Ovary (tissue), 7 donors: ENCODE measurements at regions not wholly inside any gene's neighbourhood (a gene's known extent, or its start where the extent isn't known, plus 50 kb on each side); places are given as distances from the start of the nearest gene placed in this dataset.

ENCODE experiments used
- DNase-seq, 5 donors: peaks; one replicate each; pipeline ENCODE4 v3.0.0-alpha.2; 2019 to 2020
- H3K27ac ChIP-seq, 2 donors: fragments of 200-600 bp; one replicate each; pipeline versions ENCODE4 v1.5.1 to v1.8.0; 2019 to 2022
- H3K27me3 ChIP-seq: fragments of 200-600 bp; one replicate; pipeline ENCODE4 v1.8.0; 2022
- H3K36me3 ChIP-seq: fragments of 200-600 bp; sonication (generic); one replicate; pipeline ENCODE4 v1.5.1; 2019
- H3K4me1 ChIP-seq: one replicate; pipeline ENCODE4 v1.8.1; 2013; ENCODE audit warnings: mild to moderate bottlenecking, moderate library complexity; ENCODE audit not compliant: insufficient read depth
- H3K4me3 ChIP-seq: fragments of 200-600 bp; sonication (generic); one replicate; pipeline ENCODE4 v1.5.1; 2017
- H3K9me3 ChIP-seq, 2 donors: fragments of 200-600 bp in 1 of 2; sonication (generic) in 1 of 2; one replicate each; pipeline versions ENCODE4 v1.5.1 to v1.8.1; 2013 to 2019; ENCODE audit warnings: mild to moderate bottlenecking in 1 of 2, moderate library complexity in 1 of 2
- CTCF ChIP-seq, 3 donors: fragments of 450-650 bp in 2 of 3; fragments of 200-600 bp in 1 of 3; IDR thresholded peaks; one replicate each; pipeline versions ENCODE4 v1.5.1 to v1.8.0; 2016 to 2022; ENCODE audit warnings: antibody characterized with exemption in 3 of 3, mild to moderate bottlenecking in 1 of 3
- EP300 ChIP-seq: sonication (generic); formaldehyde crosslinking; IDR thresholded peaks from one replicate; pipeline ENCODE4 v1.6.1; 2017; ENCODE audit warnings: antibody characterized with exemption
- POLR2A ChIP-seq: fragments of 450-650 bp; IDR thresholded peaks from one replicate; pipeline ENCODE4 v1.6.1; 2017; ENCODE audit warnings: antibody characterized with exemption, mild to moderate bottlenecking, moderate library complexity
- WGBS, 3 donors: extraction: QIAGEN DNeasy Blood & Tissue Kit in 1 of 3; methylation state at CpG; one replicate each; pipeline versions ENCODE4 v1.1.5 to v1.1.7; 2013 to 2017; 5-methylcytosine and 5-hydroxymethylcytosine counted together
- intact Hi-C, 4 donors: fragments of 100-400 bp; cut with DNase I; formaldehyde crosslinking; loops; one replicate each; pipeline versions ENCODE4 v1.11.0 to v1.15.1; 2022 to 2023
- donor health status: DM: no; HTN: no; CAD: no; lungs with moderate emphysema.
- donor health status: DM: no; HTN: no; CAD: no.
- donor health status: Bipolar disorder and iron deficiency.
- donor health status: DM: no; HTN: no; CAD: no.
- donor health status: DM: yes; HTN: yes; CAD: no.

DNA sequence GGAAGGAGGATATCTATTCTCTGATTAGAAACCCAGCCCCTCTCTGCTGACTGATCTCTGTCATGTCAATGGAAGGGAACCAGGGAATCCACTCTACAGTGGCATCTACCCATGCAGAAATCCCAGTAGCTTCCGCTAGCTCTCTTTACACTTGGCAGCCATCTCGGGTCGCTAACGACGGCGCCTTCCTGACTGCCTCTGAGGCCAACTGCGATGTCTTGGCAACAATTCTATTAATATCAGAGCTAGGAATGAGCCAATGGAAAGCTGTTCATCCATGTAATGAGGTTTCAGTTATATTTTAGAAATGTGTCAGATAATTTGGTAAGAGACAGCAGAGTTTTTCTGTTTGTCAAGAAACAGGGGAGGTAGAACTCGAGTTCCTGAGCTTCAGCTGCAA, 67.6 kb upstream of the ATP10B start:
- DNase-seq: no peak
- intact Hi-C loops: no loop called here
- Histone ChIP-seq H3K4me1 (no peaks in the 10 kb centered on the region), H3K4me3 (no peak overlapping the region), H3K9me3 (no peaks in the 10 kb centered on the region), H3K27ac (no peak overlapping the region), H3K27me3 (no peaks in the 10 kb centered on the region), H3K36me3 (no peaks in the 10 kb centered on the region)
- no peak for TF ChIP-seq POLR2A
- 86 to 91% (median 86%) methylated on average over 8 of the region's 8 CpGs for WGBS, 3 donors

DNA sequence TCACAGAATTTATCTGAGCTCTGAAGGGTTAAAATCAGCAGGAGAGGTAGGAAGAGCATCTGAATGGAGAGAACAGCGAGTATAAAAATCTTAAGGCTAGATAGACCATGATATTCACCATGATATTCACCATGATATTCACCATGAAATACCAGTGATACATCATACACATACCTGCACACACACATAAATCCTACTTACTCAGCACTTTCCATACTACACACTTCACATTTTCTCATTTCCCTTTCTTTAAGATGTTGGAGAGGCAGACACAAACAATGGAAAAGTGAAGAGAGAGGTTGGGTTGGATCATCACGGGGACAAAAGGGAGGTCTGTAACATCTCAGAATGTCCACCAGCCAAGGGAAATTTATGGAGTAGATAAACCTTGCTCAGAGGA, 66.4 kb upstream of the ATP10B start:
- WGBS, 3 donors: 53 to 63% (median 56%) methylated on average over 2 of the region's 2 CpGs
- intact Hi-C loops: no loop called here
- Histone ChIP-seq H3K4me3 (no peak overlapping the region), H3K36me3 (no peaks in the 10 kb centered on the region), H3K4me1 (no peaks in the 10 kb centered on the region), H3K27me3 (no peaks in the 10 kb centered on the region), H3K27ac (no peak overlapping the region), H3K9me3 (no peaks in the 10 kb centered on the region)
- TF ChIP-seq EP300: no peak
- no peak for TF ChIP-seq POLR2A
- TF ChIP-seq CTCF (IDR thresholded peaks at IDR 0.05): no peak
- DNase-seq: no peak

GRCh38 chr5:160906090-160906489, 54.1 kb upstream of the ATP10B start:
- Histone ChIP-seq H3K27ac (no peak overlapping the region), H3K27me3 (no peaks in the 10 kb centered on the region), H3K4me3 (no peak overlapping the region), H3K4me1 (no peaks in the 10 kb centered on the region), H3K9me3 (no peaks in the 10 kb centered on the region), H3K36me3 (no peaks in the 10 kb centered on the region)
- no peak for TF ChIP-seq EP300
- no peak for TF ChIP-seq POLR2A
- TF ChIP-seq CTCF (IDR thresholded peaks at IDR 0.05): no peak
- no peak for DNase-seq
- intact Hi-C loops: no loop called here
- 79 to 86% (median 84%) methylated on average over 3 of the region's 3 CpGs for WGBS, 3 donors

- DNase-seq: no peak
Measured at GRCh38 chr5:160905285-160905684, 53.3 kb upstream of the ATP10B start.

GRCh38 chr5:160904591-160904990, 52.6 kb upstream of the ATP10B start:
- Histone ChIP-seq H3K9me3 (no peaks in the 10 kb centered on the region), H3K4me3 (no peak overlapping the region), H3K27me3 (no peaks in the 10 kb centered on the region), H3K27ac (no peak overlapping the region), H3K4me1 (no peaks in the 10 kb centered on the region), H3K36me3 (no peaks in the 10 kb centered on the region)
- DNase-seq: no peak
- TF ChIP-seq EP300 (no peak), CTCF (IDR thresholded peaks at IDR 0.05) (no peak), POLR2A (no peak)
- intact Hi-C loops: no loop called here
- 60 to 68% (median 61%) methylated on average over 3 of the region's 3 CpGs for WGBS, 3 donors

More at GRCh38 chr5:160905285-160905684, 53.3 kb upstream of the ATP10B start:
- intact Hi-C loops: no loop called here
- Histone ChIP-seq H3K4me3 (no peak overlapping the region), H3K36me3 (no peaks in the 10 kb centered on the region), H3K27ac (no peak overlapping the region), H3K27me3 (no peaks in the 10 kb centered on the region), H3K4me1 (no peaks in the 10 kb centered on the region), H3K9me3 (no peaks in the 10 kb centered on the region)
- TF ChIP-seq EP300 (no peak), POLR2A (no peak), CTCF (IDR thresholded peaks at IDR 0.05) (no peak)
- 70 to 87% (median 85%) methylated on average over 1 of the region's 1 CpG for WGBS, 3 donors
